ENCODE measurements at regions not wholly inside any gene's neighbourhood (a gene's known extent, or its start where the extent isn't known, plus 50 kb on each side); places are given as distances from the start of the nearest gene placed in this dataset.

GRCh38 chr12:59186451-59186850 lies 266.1 kb upstream of the LRIG3 start:
- no peak for TF ChIP-seq EP300 (IDR thresholded peaks at IDR 0.05)
- no peak for TF ChIP-seq CTCF (IDR thresholded peaks at IDR 0.05)
- TF ChIP-seq RFX5 (IDR thresholded peaks at IDR 0.05), result no peak
- no peak for TF ChIP-seq ZNF302 (CRISPR knock-in tag; IDR thresholded peaks at IDR 0.05)
- TF ChIP-seq, protein P1, sequence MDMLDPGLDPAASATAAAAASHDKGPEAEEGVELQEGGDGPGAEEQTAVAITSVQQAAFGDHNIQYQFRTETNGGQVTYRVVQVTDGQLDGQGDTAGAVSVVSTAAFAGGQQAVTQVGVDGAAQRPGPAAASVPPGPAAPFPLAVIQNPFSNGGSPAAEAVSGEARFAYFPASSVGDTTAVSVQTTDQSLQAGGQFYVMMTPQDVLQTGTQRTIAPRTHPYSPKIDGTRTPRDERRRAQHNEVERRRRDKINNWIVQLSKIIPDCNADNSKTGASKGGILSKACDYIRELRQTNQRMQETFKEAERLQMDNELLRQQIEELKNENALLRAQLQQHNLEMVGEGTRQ (IDR thresholded peaks at IDR 0.05), result no peak
- no peak for TF ChIP-seq POLR2A (IDR thresholded peaks at IDR 0.05; ENCODE audit: low read length)
- no peak for TF ChIP-seq ZFP36 (IDR thresholded peaks at IDR 0.05; ENCODE audit: borderline replicate concordance, partially characterized antibody)
- no peak for TF ChIP-seq RAD21 (conservative IDR thresholded peaks at IDR 0.05 in 1 of 2, IDR thresholded peaks at IDR 0.05 in 1 of 2)
- TF ChIP-seq CEBPB (IDR thresholded peaks at IDR 0.05), result no peak
- no peak for TF ChIP-seq TP53 (CRISPR knock-in tag; IDR thresholded peaks at IDR 0.05)
- no peak for TF ChIP-seq E2F6 (IDR thresholded peaks at IDR 0.05; ENCODE audit: borderline replicate concordance, low read depth)

Data from A549 (cell line).